ENCODE measurements at regions not wholly inside any gene's neighbourhood (a gene's known extent, or its start where the extent isn't known, plus 50 kb on each side); places are given as distances from the start of the nearest gene placed in this dataset.

DNA sequence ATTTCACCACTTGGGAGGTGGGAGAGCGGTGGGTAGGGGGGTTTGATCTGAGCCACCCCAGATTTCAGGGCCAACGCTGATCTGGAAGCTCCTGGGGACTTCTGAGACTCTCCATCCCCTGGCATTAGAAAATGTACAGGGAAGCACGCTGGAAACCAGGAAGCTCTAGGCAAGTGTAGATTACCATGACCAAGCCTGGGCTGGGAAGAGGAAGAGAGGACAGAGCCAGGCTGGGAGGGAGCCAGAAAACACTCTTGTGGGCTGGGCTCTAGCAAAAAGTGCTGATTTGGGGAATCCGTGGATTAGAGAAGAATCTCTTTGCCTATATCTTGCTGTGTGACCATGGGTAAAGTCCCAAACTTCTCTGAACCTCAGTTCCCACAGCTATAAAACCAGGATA is 236.7 kb downstream of the BCL11B start:
- peak overlapping the region; percentile 49 for H3K4me3 ChIP-seq (replicated peaks; ENCODE audit: insufficient read depth, low read length)
- H3K27me3 ChIP-seq (ENCODE audit: insufficient read depth, poor library complexity, severe bottlenecking) = no peaks in the 10 kb centered on the region
- peak; percentile 41; the same call in 1 of the 2 replicates for TF ChIP-seq SPI1 (IDR thresholded peaks at IDR 0.05; ENCODE audit: borderline replicate concordance, low read depth)
- TF ChIP-seq, protein P1, sequence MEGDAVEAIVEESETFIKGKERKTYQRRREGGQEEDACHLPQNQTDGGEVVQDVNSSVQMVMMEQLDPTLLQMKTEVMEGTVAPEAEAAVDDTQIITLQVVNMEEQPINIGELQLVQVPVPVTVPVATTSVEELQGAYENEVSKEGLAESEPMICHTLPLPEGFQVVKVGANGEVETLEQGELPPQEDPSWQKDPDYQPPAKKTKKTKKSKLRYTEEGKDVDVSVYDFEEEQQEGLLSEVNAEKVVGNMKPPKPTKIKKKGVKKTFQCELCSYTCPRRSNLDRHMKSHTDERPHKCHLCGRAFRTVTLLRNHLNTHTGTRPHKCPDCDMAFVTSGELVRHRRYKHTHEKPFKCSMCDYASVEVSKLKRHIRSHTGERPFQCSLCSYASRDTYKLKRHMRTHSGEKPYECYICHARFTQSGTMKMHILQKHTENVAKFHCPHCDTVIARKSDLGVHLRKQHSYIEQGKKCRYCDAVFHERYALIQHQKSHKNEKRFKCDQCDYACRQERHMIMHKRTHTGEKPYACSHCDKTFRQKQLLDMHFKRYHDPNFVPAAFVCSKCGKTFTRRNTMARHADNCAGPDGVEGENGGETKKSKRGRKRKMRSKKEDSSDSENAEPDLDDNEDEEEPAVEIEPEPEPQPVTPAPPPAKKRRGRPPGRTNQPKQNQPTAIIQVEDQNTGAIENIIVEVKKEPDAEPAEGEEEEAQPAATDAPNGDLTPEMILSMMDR (IDR thresholded peaks at IDR 0.05; ENCODE audit: insufficient read depth, low read length) = no peak
- H3K27ac ChIP-seq (replicated peaks) = peak overlapping the region; percentile 86
- DNase-seq (ENCODE audit: low read depth in 1 of 2, low spot score in 1 of 2) = peak; percentile 78 to 85

GRCh38 chr14:99035712-99036610 is 236.0 kb downstream of the BCL11B start:
- Histone ChIP-seq H3K27ac (replicated peaks) (peak overlapping the region; percentile 86), H3K4me3 (replicated peaks; ENCODE audit: insufficient read depth, low read length) (peak overlapping the region; percentile 49), H3K27me3 (ENCODE audit: insufficient read depth, poor library complexity, severe bottlenecking) (no peaks in the 10 kb centered on the region)
- peak; percentile 19 to 40 for DNase-seq (ENCODE audit: low read depth in 1 of 2, low spot score in 1 of 2)
- TF ChIP-seq SPI1 (IDR thresholded peaks at IDR 0.05; ENCODE audit: borderline replicate concordance, low read depth) = no peak
- no peak for TF ChIP-seq POLR2AphosphoS5 (IDR thresholded peaks at IDR 0.05; ENCODE audit: low read depth)
- no peak for TF ChIP-seq GABPA (IDR thresholded peaks at IDR 0.05; ENCODE audit: low read depth)
- TF ChIP-seq, protein P1 (IDR thresholded peaks at IDR 0.05; ENCODE audit: insufficient read depth, low read length) = no peak
- TF ChIP-seq, protein P2, sequence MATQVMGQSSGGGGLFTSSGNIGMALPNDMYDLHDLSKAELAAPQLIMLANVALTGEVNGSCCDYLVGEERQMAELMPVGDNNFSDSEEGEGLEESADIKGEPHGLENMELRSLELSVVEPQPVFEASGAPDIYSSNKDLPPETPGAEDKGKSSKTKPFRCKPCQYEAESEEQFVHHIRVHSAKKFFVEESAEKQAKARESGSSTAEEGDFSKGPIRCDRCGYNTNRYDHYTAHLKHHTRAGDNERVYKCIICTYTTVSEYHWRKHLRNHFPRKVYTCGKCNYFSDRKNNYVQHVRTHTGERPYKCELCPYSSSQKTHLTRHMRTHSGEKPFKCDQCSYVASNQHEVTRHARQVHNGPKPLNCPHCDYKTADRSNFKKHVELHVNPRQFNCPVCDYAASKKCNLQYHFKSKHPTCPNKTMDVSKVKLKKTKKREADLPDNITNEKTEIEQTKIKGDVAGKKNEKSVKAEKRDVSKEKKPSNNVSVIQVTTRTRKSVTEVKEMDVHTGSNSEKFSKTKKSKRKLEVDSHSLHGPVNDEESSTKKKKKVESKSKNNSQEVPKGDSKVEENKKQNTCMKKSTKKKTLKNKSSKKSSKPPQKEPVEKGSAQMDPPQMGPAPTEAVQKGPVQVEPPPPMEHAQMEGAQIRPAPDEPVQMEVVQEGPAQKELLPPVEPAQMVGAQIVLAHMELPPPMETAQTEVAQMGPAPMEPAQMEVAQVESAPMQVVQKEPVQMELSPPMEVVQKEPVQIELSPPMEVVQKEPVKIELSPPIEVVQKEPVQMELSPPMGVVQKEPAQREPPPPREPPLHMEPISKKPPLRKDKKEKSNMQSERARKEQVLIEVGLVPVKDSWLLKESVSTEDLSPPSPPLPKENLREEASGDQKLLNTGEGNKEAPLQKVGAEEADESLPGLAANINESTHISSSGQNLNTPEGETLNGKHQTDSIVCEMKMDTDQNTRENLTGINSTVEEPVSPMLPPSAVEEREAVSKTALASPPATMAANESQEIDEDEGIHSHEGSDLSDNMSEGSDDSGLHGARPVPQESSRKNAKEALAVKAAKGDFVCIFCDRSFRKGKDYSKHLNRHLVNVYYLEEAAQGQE (IDR thresholded peaks at IDR 0.05; ENCODE audit: insufficient replicate concordance, low read depth) = no peak

GRCh38 chr14:99036611-99037293 is 235.2 kb downstream of the BCL11B start:
- Histone ChIP-seq H3K27ac (replicated peaks) (peak overlapping the region; percentile 86), H3K27me3 (ENCODE audit: insufficient read depth, poor library complexity, severe bottlenecking) (no peaks in the 10 kb centered on the region), H3K4me3 (replicated peaks; ENCODE audit: insufficient read depth, low read length) (peak overlapping the region; percentile 49)
- TF ChIP-seq, protein P1 (IDR thresholded peaks at IDR 0.05; ENCODE audit: insufficient read depth, low read length) = no peak
- peak; percentile 100 for TF ChIP-seq SPI1 (IDR thresholded peaks at IDR 0.05; ENCODE audit: borderline replicate concordance, low read depth)
- TF ChIP-seq GABPA (IDR thresholded peaks at IDR 0.05; ENCODE audit: low read depth) = peak; percentile 38; the same call in 1 of the 2 replicates
- TF ChIP-seq POLR2AphosphoS5 (IDR thresholded peaks at IDR 0.05; ENCODE audit: low read depth) = peak; percentile 51; the same call in 1 of the 2 replicates
- TF ChIP-seq, protein P2 (IDR thresholded peaks at IDR 0.05; ENCODE audit: insufficient replicate concordance, low read depth) = peak; percentile 47
- peak; percentile 78 to 95 for DNase-seq (ENCODE audit: low read depth in 1 of 2, low spot score in 1 of 2)
